Right lobe of liver (tissue), 4 donors: ENCODE measurements at regions not wholly inside any gene's neighbourhood (a gene's known extent, or its start where the extent isn't known, plus 50 kb on each side); places are given as distances from the start of the nearest gene placed in this dataset.

Experiments used
- POLR2A ChIP-seq: fragments of 450-650 bp; IDR thresholded peaks from one replicate; pipeline ENCODE4 v1.6.1; 2017; ENCODE audit warnings: antibody characterized with exemption, mild to moderate bottlenecking
- TF ChIP-seq, protein P1 (sequence below), 4 donors: fragments of 200-600 bp in 3 of 4; fragments of 450-650 bp in 1 of 4; IDR thresholded peaks; one replicate each; pipeline versions ENCODE4 v1.5.1 to v1.8.0; 2016 to 2022; ENCODE audit warnings: antibody characterized with exemption in 4 of 4, mild to moderate bottlenecking in 2 of 4
- donor health status: DM: no; HTN: no; CAD: no.
- donor health status: DM: no; HTN: no; CAD: no.
- donor health status: DM: no; HTN: yes; CAD: no.

DNA sequence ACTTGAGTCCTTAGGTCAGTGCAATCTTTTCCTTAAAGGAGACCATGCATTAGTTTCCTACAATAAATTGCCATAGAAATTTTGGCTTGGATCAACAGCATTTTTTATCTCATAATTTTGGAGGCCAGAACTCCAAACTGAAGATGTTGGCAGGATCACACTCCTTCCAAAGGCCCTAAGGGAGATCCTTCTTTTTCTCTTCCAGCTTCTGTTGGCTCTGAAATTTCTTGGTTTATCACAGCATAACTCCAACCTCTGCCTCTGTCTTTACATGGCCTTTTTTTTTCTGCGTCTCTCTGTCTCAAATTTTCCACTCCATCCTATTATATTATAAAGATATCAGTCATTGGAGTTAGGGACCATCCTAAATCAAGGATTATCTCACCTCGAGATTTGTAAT is 282.2 kb downstream of the STIM2 start:
- TF ChIP-seq, protein P1, sequence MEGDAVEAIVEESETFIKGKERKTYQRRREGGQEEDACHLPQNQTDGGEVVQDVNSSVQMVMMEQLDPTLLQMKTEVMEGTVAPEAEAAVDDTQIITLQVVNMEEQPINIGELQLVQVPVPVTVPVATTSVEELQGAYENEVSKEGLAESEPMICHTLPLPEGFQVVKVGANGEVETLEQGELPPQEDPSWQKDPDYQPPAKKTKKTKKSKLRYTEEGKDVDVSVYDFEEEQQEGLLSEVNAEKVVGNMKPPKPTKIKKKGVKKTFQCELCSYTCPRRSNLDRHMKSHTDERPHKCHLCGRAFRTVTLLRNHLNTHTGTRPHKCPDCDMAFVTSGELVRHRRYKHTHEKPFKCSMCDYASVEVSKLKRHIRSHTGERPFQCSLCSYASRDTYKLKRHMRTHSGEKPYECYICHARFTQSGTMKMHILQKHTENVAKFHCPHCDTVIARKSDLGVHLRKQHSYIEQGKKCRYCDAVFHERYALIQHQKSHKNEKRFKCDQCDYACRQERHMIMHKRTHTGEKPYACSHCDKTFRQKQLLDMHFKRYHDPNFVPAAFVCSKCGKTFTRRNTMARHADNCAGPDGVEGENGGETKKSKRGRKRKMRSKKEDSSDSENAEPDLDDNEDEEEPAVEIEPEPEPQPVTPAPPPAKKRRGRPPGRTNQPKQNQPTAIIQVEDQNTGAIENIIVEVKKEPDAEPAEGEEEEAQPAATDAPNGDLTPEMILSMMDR (IDR thresholded peaks at IDR 0.05): no peak
- no peak for TF ChIP-seq POLR2A
